ENCODE measurements at regions not wholly inside any gene's neighbourhood (a gene's known extent, or its start where the extent isn't known, plus 50 kb on each side); places are given as distances from the start of the nearest gene placed in this dataset.

DNA sequence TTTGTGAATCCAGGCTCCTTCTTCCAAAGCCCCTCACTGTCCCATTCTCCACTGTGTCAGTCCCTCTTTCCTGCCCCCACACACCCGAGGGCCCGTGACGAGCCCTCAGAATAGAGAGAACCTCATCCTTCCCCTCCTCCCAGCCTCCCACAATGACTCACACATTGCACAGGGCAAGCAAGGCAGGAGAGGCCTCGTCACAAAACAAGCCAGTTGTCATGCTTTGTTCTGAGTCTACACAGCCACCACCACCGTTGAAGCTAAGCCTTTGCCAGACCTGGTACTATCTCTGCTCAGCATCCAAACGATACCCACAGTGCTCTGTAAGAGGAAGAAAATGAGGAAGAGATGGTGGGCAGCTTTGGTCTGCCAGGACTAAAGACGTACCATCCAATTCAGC is 142.2 kb upstream of the ZNF366 start:
- TF ChIP-seq, protein P1, sequence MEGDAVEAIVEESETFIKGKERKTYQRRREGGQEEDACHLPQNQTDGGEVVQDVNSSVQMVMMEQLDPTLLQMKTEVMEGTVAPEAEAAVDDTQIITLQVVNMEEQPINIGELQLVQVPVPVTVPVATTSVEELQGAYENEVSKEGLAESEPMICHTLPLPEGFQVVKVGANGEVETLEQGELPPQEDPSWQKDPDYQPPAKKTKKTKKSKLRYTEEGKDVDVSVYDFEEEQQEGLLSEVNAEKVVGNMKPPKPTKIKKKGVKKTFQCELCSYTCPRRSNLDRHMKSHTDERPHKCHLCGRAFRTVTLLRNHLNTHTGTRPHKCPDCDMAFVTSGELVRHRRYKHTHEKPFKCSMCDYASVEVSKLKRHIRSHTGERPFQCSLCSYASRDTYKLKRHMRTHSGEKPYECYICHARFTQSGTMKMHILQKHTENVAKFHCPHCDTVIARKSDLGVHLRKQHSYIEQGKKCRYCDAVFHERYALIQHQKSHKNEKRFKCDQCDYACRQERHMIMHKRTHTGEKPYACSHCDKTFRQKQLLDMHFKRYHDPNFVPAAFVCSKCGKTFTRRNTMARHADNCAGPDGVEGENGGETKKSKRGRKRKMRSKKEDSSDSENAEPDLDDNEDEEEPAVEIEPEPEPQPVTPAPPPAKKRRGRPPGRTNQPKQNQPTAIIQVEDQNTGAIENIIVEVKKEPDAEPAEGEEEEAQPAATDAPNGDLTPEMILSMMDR (IDR thresholded peaks at IDR 0.05) = no peak
- TF ChIP-seq POLR2A (IDR thresholded peaks at IDR 0.05) (no peak), EP300 (IDR thresholded peaks at IDR 0.05) (no peak)

Measured in ovary (tissue), 3 donors.